OCI-LY3 (cell line): ENCODE measurements at regions not wholly inside any gene's neighbourhood (a gene's known extent, or its start where the extent isn't known, plus 50 kb on each side); places are given as distances from the start of the nearest gene placed in this dataset.

Source experiments
- H2AFZ ChIP-seq: fragments of 200-600, 300-600 bp; shearing (Covaris generic); 2 replicates; pipeline ENCODE4 v1.6.0; 2014; ENCODE audit warnings: antibody characterized with exemption, low read depth, low read length
- H3K27ac ChIP-seq: fragments of 200-600, 300-600 bp; sonication (generic); 2 replicates; pipeline ENCODE4 v1.5.1; 2014; ENCODE audit warnings: mild to moderate bottlenecking, low read length, moderate library complexity, mixed read lengths
- H3K27me3 ChIP-seq: fragments of 200-600, 300-600 bp; sonication (generic); 2 replicates; pipeline ENCODE4 v1.6.1; 2014; ENCODE audit warnings: low read depth, low read length, mixed read lengths
- H3K36me3 ChIP-seq: fragments of 200-600, 300-600 bp; sonication (generic); replicated peaks from 2 replicates; pipeline ENCODE3; 2014; ENCODE audit warnings: low read depth, low read length, mixed read lengths
- H3K4me1 ChIP-seq: fragments of 300-600, 200-600 bp; sonication (generic); 2 replicates; pipeline ENCODE4 v1.6.1; 2014; ENCODE audit warnings: low read length, mixed read lengths
- H3K4me2 ChIP-seq: fragments of 200-600, 300-600 bp; sonication (generic); 2 replicates; pipeline ENCODE4 v1.6.1; 2014; ENCODE audit warnings: low read length, mixed read lengths
- H3K4me3 ChIP-seq: fragments of 300-600, 200-600 bp; sonication (generic); 2 replicates; pipeline ENCODE4 v1.5.1; 2014; ENCODE audit warnings: antibody characterized with exemption, mild to moderate bottlenecking, low read length, moderate library complexity
- H3K79me2 ChIP-seq: fragments of 300-600, 200-600 bp; shearing (Covaris generic); 2 replicates; pipeline ENCODE4 v1.6.1; 2014; ENCODE audit warnings: mild to moderate bottlenecking, low read length, mixed read lengths
- H3K9ac ChIP-seq: fragments of 300-600, 200-600 bp; shearing (Covaris generic); 2 replicates; pipeline ENCODE4 v1.6.0; 2014; ENCODE audit warnings: mild to moderate bottlenecking, low read length, moderate library complexity
- H3K9me3 ChIP-seq: fragments of 200-600, 300-600 bp; shearing (Covaris generic); 2 replicates; pipeline ENCODE4 v1.6.1; 2014; ENCODE audit warnings: low read length, mixed read lengths; ENCODE audit not compliant: insufficient read depth
- H4K20me1 ChIP-seq: fragments of 200-600, 300-600 bp; sonication (generic); 2 replicates; pipeline ENCODE4 v1.6.1; 2016; ENCODE audit warnings: low read length, mixed read lengths; ENCODE audit not compliant: insufficient read depth
- EZH2phosphoT487 ChIP-seq: fragments of 200-600 bp; shearing (Covaris generic); IDR thresholded peaks from 2 replicates; pipeline ENCODE4 v1.6.1; 2018; ENCODE audit warnings: antibody characterized with exemption, mixed run types, low read depth
- TF ChIP-seq, protein P1 (sequence below): fragments of 200-600, 300-600 bp; sonication (generic); IDR thresholded peaks from 2 replicates; pipeline ENCODE4 v1.5.1; 2014; ENCODE audit warnings: antibody characterized with exemption, low read length, low read depth

GRCh38 chr5:159640921-159641320 lies 275.4 kb upstream of the ADRA1B start:
- no peaks in the 10 kb centered on the region for H4K20me1 ChIP-seq
- H3K4me2 ChIP-seq = no peak overlapping the region
- no peak overlapping the region for H2AFZ ChIP-seq
- no peak overlapping the region for H3K27ac ChIP-seq
- H3K36me3 ChIP-seq = no peaks in the 10 kb centered on the region
- no peak overlapping the region for H3K4me3 ChIP-seq
- H3K27me3 ChIP-seq = no peaks in the 10 kb centered on the region
- H3K9me3 ChIP-seq = no peaks in the 10 kb centered on the region
- H3K9ac ChIP-seq = no peak overlapping the region
- peaks cover 13% of the 10 kb centered on the region for H3K4me1 ChIP-seq
- H3K79me2 ChIP-seq = no peaks in the 10 kb centered on the region
- TF ChIP-seq EZH2phosphoT487 = no peak
- TF ChIP-seq, protein P1, sequence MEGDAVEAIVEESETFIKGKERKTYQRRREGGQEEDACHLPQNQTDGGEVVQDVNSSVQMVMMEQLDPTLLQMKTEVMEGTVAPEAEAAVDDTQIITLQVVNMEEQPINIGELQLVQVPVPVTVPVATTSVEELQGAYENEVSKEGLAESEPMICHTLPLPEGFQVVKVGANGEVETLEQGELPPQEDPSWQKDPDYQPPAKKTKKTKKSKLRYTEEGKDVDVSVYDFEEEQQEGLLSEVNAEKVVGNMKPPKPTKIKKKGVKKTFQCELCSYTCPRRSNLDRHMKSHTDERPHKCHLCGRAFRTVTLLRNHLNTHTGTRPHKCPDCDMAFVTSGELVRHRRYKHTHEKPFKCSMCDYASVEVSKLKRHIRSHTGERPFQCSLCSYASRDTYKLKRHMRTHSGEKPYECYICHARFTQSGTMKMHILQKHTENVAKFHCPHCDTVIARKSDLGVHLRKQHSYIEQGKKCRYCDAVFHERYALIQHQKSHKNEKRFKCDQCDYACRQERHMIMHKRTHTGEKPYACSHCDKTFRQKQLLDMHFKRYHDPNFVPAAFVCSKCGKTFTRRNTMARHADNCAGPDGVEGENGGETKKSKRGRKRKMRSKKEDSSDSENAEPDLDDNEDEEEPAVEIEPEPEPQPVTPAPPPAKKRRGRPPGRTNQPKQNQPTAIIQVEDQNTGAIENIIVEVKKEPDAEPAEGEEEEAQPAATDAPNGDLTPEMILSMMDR = no peak

DNA sequence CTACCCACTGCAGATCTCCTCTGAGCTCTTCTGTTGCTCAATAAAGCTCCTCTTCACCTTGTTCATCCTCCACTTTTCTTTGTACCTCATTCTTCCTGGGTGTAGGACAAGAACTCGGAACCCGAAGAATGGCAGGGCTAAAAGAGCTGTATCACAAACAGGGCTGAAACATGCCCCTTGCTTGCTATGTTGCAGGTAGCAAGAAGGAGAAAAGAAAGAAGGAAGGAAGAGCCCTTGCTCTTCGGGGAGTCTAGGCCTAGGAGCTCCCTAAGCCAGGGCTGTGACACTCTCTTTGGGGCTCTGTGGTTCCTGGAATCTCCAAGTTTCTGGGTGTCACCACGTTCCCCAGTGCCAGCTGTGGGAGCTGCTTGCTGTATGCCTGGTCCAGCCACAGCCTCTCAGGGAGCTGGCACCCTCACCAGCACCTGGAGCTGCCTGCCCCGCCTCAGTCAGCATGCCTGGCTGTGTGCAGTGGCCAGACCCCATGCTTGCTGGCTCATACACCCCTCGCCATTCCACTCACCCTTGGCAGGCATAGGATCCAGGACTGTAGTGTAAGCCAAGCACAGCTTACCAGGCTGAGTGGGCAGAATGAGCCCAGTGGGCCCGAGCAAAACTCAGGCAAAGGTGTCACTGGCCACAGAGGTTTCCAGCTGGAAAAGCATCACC lies 274.8 kb upstream of the ADRA1B start:
- Histone ChIP-seq H3K79me2 (no peaks in the 10 kb centered on the region), H3K27me3 (no peaks in the 10 kb centered on the region), H3K4me3 (no peak overlapping the region), H3K27ac (no peak overlapping the region), H3K9me3 (no peaks in the 10 kb centered on the region), H3K4me1 (peaks cover 19% of the 10 kb centered on the region), H3K9ac (no peak overlapping the region), H3K36me3 (no peaks in the 10 kb centered on the region), H3K4me2 (no peak overlapping the region), H2AFZ (no peak overlapping the region), H4K20me1 (no peaks in the 10 kb centered on the region)
- TF ChIP-seq, protein P1 = no peak
- TF ChIP-seq EZH2phosphoT487 = no peak

DNA sequence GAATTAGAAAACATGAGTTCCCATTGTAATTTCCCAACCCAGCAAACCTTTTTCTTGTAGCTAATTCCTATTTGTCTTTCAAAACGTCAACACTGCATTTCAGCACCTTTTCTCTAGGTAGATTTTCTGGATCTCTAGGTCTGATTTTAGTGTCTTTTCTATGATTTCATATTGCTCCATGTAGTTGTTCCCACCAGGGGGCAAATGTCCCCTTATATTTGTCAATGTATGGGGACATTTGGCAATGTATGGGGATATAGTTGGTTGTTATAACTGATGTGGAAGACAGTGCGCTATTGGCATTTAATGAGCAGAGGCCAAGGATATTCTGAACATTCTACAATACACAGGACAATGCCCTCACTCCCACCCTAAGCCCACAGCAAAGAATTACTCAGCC lies 273.9 kb upstream of the ADRA1B start:
- H3K79me2 ChIP-seq = no peaks in the 10 kb centered on the region
- H3K4me3 ChIP-seq = no peak overlapping the region
- H3K9ac ChIP-seq = no peak overlapping the region
- TF ChIP-seq, protein P1 = no peak
- no peak for TF ChIP-seq EZH2phosphoT487
- peaks cover 20% of the 10 kb centered on the region for H3K4me1 ChIP-seq
- H3K36me3 ChIP-seq = no peaks in the 10 kb centered on the region
- no peaks in the 10 kb centered on the region for H3K9me3 ChIP-seq
- H4K20me1 ChIP-seq = no peaks in the 10 kb centered on the region
- H2AFZ ChIP-seq = no peak overlapping the region
- H3K27me3 ChIP-seq = no peaks in the 10 kb centered on the region
- no peak overlapping the region for H3K27ac ChIP-seq
- H3K4me2 ChIP-seq = no peak overlapping the region

DNA sequence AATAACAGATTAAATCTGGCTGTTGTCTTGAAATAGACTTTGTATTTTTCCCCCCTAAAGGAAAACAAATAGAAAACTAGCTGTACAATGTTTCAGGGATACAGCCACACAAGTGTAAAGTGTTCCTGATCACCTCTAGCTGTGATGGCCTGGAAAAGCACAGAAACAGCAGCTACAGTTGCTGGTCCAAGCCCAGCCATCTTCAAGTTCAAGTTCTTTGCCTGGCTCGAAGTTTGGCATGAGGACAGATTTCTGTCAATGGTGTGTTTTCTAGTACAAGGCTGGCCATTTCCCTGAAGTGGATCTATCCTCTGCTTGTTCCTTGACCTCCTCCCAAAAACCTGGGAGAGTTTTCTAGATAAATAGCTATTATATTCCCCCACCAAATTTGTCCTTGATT lies 272.2 kb upstream of the ADRA1B start:
- H2AFZ ChIP-seq = no peak overlapping the region
- H3K9ac ChIP-seq = no peak overlapping the region
- TF ChIP-seq, protein P1 = no peak
- TF ChIP-seq EZH2phosphoT487 = no peak
- H3K4me1 ChIP-seq = peaks cover 20% of the 10 kb centered on the region
- no peak overlapping the region for H3K4me2 ChIP-seq
- no peaks in the 10 kb centered on the region for H3K79me2 ChIP-seq
- H3K27ac ChIP-seq = no peak overlapping the region
- H3K4me3 ChIP-seq = no peak overlapping the region
- H3K9me3 ChIP-seq = no peaks in the 10 kb centered on the region
- H3K36me3 ChIP-seq = no peaks in the 10 kb centered on the region
- H3K27me3 ChIP-seq = no peaks in the 10 kb centered on the region
- H4K20me1 ChIP-seq = no peaks in the 10 kb centered on the region
